Smooth muscle cell (in vitro differentiated cells): ENCODE measurements at regions not wholly inside any gene's neighbourhood (a gene's known extent, or its start where the extent isn't known, plus 50 kb on each side); places are given as distances from the start of the nearest gene placed in this dataset.

Experiments used
- DNase-seq: peaks from one replicate; lab custom pipeline; 2025; ENCODE audit not compliant: unreplicated experiment; lab: John Stamatoyannopoulos, UW
- H2AFZ ChIP-seq: fragments of 200-600 bp; sonication (generic); 2 replicates; pipeline ENCODE4 v1.6.0; 2016; ENCODE audit warnings: antibody characterized with exemption, low read depth, mild to moderate bottlenecking
- H3F3A ChIP-seq: fragments of 200-600 bp; sonication (generic); 2 replicates; pipeline ENCODE4 v1.6.0; 2017; ENCODE audit warnings: antibody characterized with exemption, low read depth
- H3K27ac ChIP-seq: fragments of 200-600 bp; sonication (generic); 2 replicates; pipeline ENCODE4 v1.5.1; 2016; ENCODE audit warnings: low read depth, mild to moderate bottlenecking
- H3K27me3 ChIP-seq: fragments of 200-600 bp; sonication (generic); 2 replicates; pipeline ENCODE4 v1.6.1; 2016; ENCODE audit warnings: low read depth, mild to moderate bottlenecking
- H3K36me3 ChIP-seq: fragments of 200-600 bp; sonication (generic); 2 replicates; pipeline ENCODE4 v1.5.1; 2016; ENCODE audit warnings: low read depth
- H3K4me1 ChIP-seq: fragments of 200-600 bp; sonication (generic); 2 replicates; pipeline ENCODE4 v1.5.1; 2016; ENCODE audit warnings: low read depth
- H3K4me2 ChIP-seq: fragments of 200-600 bp; sonication (generic); 2 replicates; pipeline ENCODE4 v1.6.0; 2016; ENCODE audit warnings: mild to moderate bottlenecking
- H3K4me3 ChIP-seq: fragments of 200-600 bp; sonication (generic); 2 replicates; pipeline ENCODE4 v1.5.1; 2016; ENCODE audit warnings: mild to moderate bottlenecking
- H3K79me2 ChIP-seq: fragments of 200-600 bp; sonication (generic); 2 replicates; pipeline ENCODE4 v1.6.0; 2016; ENCODE audit warnings: low read depth, mild to moderate bottlenecking
- H3K9ac ChIP-seq: fragments of 200-600 bp; sonication (generic); 2 replicates; pipeline ENCODE4 v1.6.0; 2016; ENCODE audit warnings: low read depth
- H3K9me3 ChIP-seq: fragments of 200-600 bp; sonication (generic); replicated peaks from 2 replicates; pipeline ENCODE4 v1.5.1; 2016; ENCODE audit warnings: low read depth
- H4K20me1 ChIP-seq: fragments of 200-600 bp; sonication (generic); 2 replicates; pipeline ENCODE4 v1.6.0; 2016; ENCODE audit warnings: low read depth
- CTCF ChIP-seq: fragments of 200-600 bp; sonication (generic); IDR thresholded peaks from 2 replicates; pipeline ENCODE4 v1.5.1; 2017; ENCODE audit warnings: borderline replicate concordance, mild to moderate bottlenecking, antibody characterized with exemption; ENCODE audit not compliant: insufficient read depth, poor library complexity, severe bottlenecking
- WGBS: methylation state at CpG from one replicate; pipeline ENCODE4 v1.1.7; 2016; ENCODE audit warnings: low lambda C conversion rate; 5-methylcytosine and 5-hydroxymethylcytosine counted together

DNA sequence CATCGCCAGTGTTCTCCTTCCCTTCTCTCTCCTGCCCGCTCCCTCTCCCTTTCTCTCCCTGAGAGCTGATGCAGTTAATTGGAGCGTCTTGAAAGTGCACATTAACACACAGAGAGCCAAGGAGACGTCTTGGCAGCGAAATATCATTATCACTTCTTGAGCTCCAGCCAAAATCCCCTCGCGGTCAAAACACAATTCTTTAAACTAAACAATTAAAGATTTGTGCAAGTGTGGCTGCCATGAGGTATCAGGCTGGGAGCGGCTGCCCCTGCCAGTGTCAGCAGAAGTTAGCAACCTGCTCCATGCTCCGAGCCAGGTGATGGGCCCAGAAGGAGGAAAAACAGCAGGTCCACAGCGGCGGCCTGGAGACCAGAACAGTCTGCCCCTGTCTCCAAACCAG, 100.9 kb upstream of the FOXP4 start:
- Histone ChIP-seq H3K27me3 (no peaks in the 10 kb centered on the region), H3F3A (no peaks in the 10 kb centered on the region), H3K36me3 (no peaks in the 10 kb centered on the region), H3K4me2 (no peak overlapping the region), H4K20me1 (no peaks in the 10 kb centered on the region), H3K27ac (no peak overlapping the region), H2AFZ (no peak overlapping the region), H3K9me3 (no peaks in the 10 kb centered on the region), H3K79me2 (no peaks in the 10 kb centered on the region), H3K9ac (no peak overlapping the region), H3K4me3 (no peak overlapping the region), H3K4me1 (peaks cover 35% of the 10 kb centered on the region)
- no peak for DNase-seq
- TF ChIP-seq CTCF, result no peak
- 77% methylated on average over 11 of the region's 11 CpGs for WGBS

- Histone ChIP-seq H4K20me1 (no peaks in the 10 kb centered on the region), H3K27me3 (no peaks in the 10 kb centered on the region), H3F3A (no peaks in the 10 kb centered on the region), H3K27ac (no peak overlapping the region), H2AFZ (no peak overlapping the region), H3K4me2 (no peak overlapping the region), H3K4me1 (peaks cover 34% of the 10 kb centered on the region), H3K36me3 (no peaks in the 10 kb centered on the region), H3K9ac (no peak overlapping the region), H3K4me3 (no peak overlapping the region), H3K79me2 (no peaks in the 10 kb centered on the region), H3K9me3 (no peaks in the 10 kb centered on the region)
- 93% methylated on average over 4 of the region's 4 CpGs for WGBS
- TF ChIP-seq CTCF, result no peak
- no peak for DNase-seq
Observed at GRCh38 chr6:41446132-41446531, 100.0 kb upstream of the FOXP4 start.

- no peak overlapping the region for H3K27ac ChIP-seq
- H3K4me3 ChIP-seq, result no peak overlapping the region
- no peaks in the 10 kb centered on the region for H3K9me3 ChIP-seq
- no peak overlapping the region for H3K4me2 ChIP-seq
- no peaks in the 10 kb centered on the region for H3K27me3 ChIP-seq
- WGBS, result 86% methylated on average over 8 of the region's 8 CpGs
- no peak for DNase-seq
- H3F3A ChIP-seq, result no peaks in the 10 kb centered on the region
- peaks cover 29% of the 10 kb centered on the region for H3K4me1 ChIP-seq
- no peak for TF ChIP-seq CTCF
- H4K20me1 ChIP-seq, result no peaks in the 10 kb centered on the region
- H2AFZ ChIP-seq, result no peak overlapping the region
- no peaks in the 10 kb centered on the region for H3K79me2 ChIP-seq
- no peaks in the 10 kb centered on the region for H3K36me3 ChIP-seq
- H3K9ac ChIP-seq, result no peak overlapping the region
Observed at GRCh38 chr6:41446907-41447545, 99.2 kb upstream of the FOXP4 start.

DNA sequence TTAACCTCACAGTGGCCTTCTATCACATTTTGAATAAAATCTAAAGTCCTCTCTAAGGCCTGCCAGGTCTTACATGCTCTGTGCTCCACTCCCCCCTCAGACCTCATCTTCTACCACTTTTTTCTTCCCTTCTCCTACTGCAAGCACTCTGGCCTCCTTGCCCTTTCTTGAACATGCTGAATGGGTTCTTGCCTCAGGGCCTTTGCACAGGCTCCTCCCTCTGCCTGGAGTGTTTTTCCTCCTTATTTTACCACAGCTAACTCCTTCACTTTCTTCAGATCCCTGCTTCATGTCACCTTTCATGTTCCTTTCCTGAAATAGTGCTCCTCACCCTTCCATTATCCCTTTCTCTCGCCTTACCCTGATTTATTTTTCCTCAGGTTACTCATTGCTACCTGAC, 97.9 kb upstream of the FOXP4 start:
- no peaks in the 10 kb centered on the region for H3K79me2 ChIP-seq
- no peak overlapping the region for H3K27ac ChIP-seq
- H3K36me3 ChIP-seq, result no peaks in the 10 kb centered on the region
- no peaks in the 10 kb centered on the region for H3F3A ChIP-seq
- H3K9me3 ChIP-seq, result no peaks in the 10 kb centered on the region
- no peaks in the 10 kb centered on the region for H4K20me1 ChIP-seq
- DNase-seq, result no peak
- H2AFZ ChIP-seq, result no peak overlapping the region
- H3K4me3 ChIP-seq, result no peak overlapping the region
- no peaks in the 10 kb centered on the region for H3K27me3 ChIP-seq
- WGBS, result 92% methylated on average over 1 of the region's 1 CpG
- H3K9ac ChIP-seq, result no peak overlapping the region
- no peak for TF ChIP-seq CTCF
- no peak overlapping the region for H3K4me2 ChIP-seq
- H3K4me1 ChIP-seq, result peaks cover 17% of the 10 kb centered on the region
